Smooth muscle cell (in vitro differentiated cells): ENCODE measurements at regions not wholly inside any gene's neighbourhood (a gene's known extent, or its start where the extent isn't known, plus 50 kb on each side); places are given as distances from the start of the nearest gene placed in this dataset.

ENCODE experiments used
- DNase-seq: peaks from one replicate; lab custom pipeline; 2025; ENCODE audit not compliant: unreplicated experiment; lab: John Stamatoyannopoulos, UW
- H2AFZ ChIP-seq: fragments of 200-600 bp; sonication (generic); 2 replicates; pipeline ENCODE4 v1.6.0; 2016; ENCODE audit warnings: antibody characterized with exemption, low read depth, mild to moderate bottlenecking
- H3F3A ChIP-seq: fragments of 200-600 bp; sonication (generic); 2 replicates; pipeline ENCODE4 v1.6.0; 2017; ENCODE audit warnings: antibody characterized with exemption, low read depth
- H3K27ac ChIP-seq: fragments of 200-600 bp; sonication (generic); 2 replicates; pipeline ENCODE4 v1.5.1; 2016; ENCODE audit warnings: low read depth, mild to moderate bottlenecking
- H3K27me3 ChIP-seq: fragments of 200-600 bp; sonication (generic); 2 replicates; pipeline ENCODE4 v1.6.1; 2016; ENCODE audit warnings: low read depth, mild to moderate bottlenecking
- H3K36me3 ChIP-seq: fragments of 200-600 bp; sonication (generic); 2 replicates; pipeline ENCODE4 v1.5.1; 2016; ENCODE audit warnings: low read depth
- H3K4me1 ChIP-seq: fragments of 200-600 bp; sonication (generic); 2 replicates; pipeline ENCODE4 v1.5.1; 2016; ENCODE audit warnings: low read depth
- H3K4me2 ChIP-seq: fragments of 200-600 bp; sonication (generic); 2 replicates; pipeline ENCODE4 v1.6.0; 2016; ENCODE audit warnings: mild to moderate bottlenecking
- H3K4me3 ChIP-seq: fragments of 200-600 bp; sonication (generic); 2 replicates; pipeline ENCODE4 v1.5.1; 2016; ENCODE audit warnings: mild to moderate bottlenecking
- H3K79me2 ChIP-seq: fragments of 200-600 bp; sonication (generic); 2 replicates; pipeline ENCODE4 v1.6.0; 2016; ENCODE audit warnings: low read depth, mild to moderate bottlenecking
- H3K9ac ChIP-seq: fragments of 200-600 bp; sonication (generic); 2 replicates; pipeline ENCODE4 v1.6.0; 2016; ENCODE audit warnings: low read depth
- H3K9me3 ChIP-seq: fragments of 200-600 bp; sonication (generic); replicated peaks from 2 replicates; pipeline ENCODE4 v1.5.1; 2016; ENCODE audit warnings: low read depth
- H4K20me1 ChIP-seq: fragments of 200-600 bp; sonication (generic); 2 replicates; pipeline ENCODE4 v1.6.0; 2016; ENCODE audit warnings: low read depth
- CTCF ChIP-seq: fragments of 200-600 bp; sonication (generic); IDR thresholded peaks from 2 replicates; pipeline ENCODE4 v1.5.1; 2017; ENCODE audit warnings: borderline replicate concordance, mild to moderate bottlenecking, antibody characterized with exemption; ENCODE audit not compliant: insufficient read depth, poor library complexity, severe bottlenecking
- WGBS: methylation state at CpG from one replicate; pipeline ENCODE4 v1.1.7; 2016; ENCODE audit warnings: low lambda C conversion rate; 5-methylcytosine and 5-hydroxymethylcytosine counted together

GRCh38 chr15:53445531-53445930, 313.9 kb downstream of the WDR72 start:
- 91% methylated on average over 7 of the region's 7 CpGs for WGBS
- no peaks in the 10 kb centered on the region for H3F3A ChIP-seq
- peaks cover 8% of the 10 kb centered on the region for H3K4me1 ChIP-seq
- H3K4me2 ChIP-seq: no peak overlapping the region
- H4K20me1 ChIP-seq: no peaks in the 10 kb centered on the region
- H3K27me3 ChIP-seq: no peaks in the 10 kb centered on the region
- TF ChIP-seq CTCF: no peak
- H2AFZ ChIP-seq: no peak overlapping the region
- no peaks in the 10 kb centered on the region for H3K36me3 ChIP-seq
- H3K4me3 ChIP-seq: no peak overlapping the region
- no peak overlapping the region for H3K27ac ChIP-seq
- H3K9me3 ChIP-seq: no peaks in the 10 kb centered on the region
- no peak for DNase-seq
- H3K79me2 ChIP-seq: no peaks in the 10 kb centered on the region
- no peak overlapping the region for H3K9ac ChIP-seq

DNA sequence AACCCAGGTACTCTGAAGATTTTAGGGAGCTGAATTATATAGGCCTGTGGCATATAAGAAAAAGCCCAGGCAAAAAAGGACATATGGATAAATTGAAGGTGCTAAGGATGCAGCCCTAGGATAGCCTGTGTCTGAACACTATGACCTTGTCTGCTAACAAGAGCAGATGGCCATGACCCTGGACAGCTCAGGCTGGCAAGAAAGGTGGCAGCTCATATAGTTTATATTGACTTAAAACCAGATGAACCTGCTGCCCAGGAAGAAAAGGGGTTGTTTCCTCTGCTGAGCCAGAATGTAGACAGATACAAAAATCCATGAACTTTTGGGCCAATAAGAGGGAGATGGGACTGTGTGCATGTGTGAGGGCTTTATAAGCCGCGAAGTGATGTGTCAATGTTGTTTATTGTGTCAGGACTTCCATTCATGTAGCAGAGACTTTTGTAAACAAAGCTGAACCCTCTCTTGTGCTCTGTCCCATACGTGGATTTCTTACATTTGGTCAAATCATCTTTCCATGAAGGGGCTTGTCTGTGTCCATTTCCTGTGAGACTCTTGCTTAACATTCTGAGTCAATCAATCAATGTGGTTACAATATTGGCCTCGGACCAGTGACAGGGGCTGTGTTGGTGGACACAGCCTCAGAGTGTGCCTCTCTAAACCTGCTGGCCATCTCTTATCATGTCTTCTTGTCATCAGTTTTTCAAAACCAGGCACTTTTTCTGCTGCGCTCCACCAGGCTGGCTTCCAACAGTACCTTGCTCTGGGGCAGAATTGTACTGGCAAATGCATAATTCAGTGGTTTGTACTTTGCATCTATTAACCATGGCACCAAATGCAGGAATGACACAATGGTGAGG, 321.2 kb downstream of the WDR72 start:
- Histone ChIP-seq H3K27ac (no peak overlapping the region), H4K20me1 (no peaks in the 10 kb centered on the region), H3K4me2 (no peak overlapping the region), H3K9ac (no peak overlapping the region), H3K4me3 (no peak overlapping the region), H3K9me3 (no peaks in the 10 kb centered on the region), H3K27me3 (no peaks in the 10 kb centered on the region), H3K4me1 (no peaks in the 10 kb centered on the region), H3K79me2 (no peaks in the 10 kb centered on the region), H3F3A (no peaks in the 10 kb centered on the region), H3K36me3 (no peaks in the 10 kb centered on the region), H2AFZ (no peak overlapping the region)
- TF ChIP-seq CTCF: no peak
- 86% methylated on average over 5 of the region's 5 CpGs for WGBS
- DNase-seq: no peak

GRCh38 chr15:53437366-53437765, 322.1 kb downstream of the WDR72 start:
- Histone ChIP-seq H3F3A (no peaks in the 10 kb centered on the region), H3K79me2 (no peaks in the 10 kb centered on the region), H3K27ac (no peak overlapping the region), H3K9ac (no peak overlapping the region), H3K4me1 (no peaks in the 10 kb centered on the region), H3K36me3 (no peaks in the 10 kb centered on the region), H2AFZ (no peak overlapping the region), H4K20me1 (no peaks in the 10 kb centered on the region), H3K9me3 (no peaks in the 10 kb centered on the region), H3K4me3 (no peak overlapping the region), H3K4me2 (no peak overlapping the region), H3K27me3 (no peaks in the 10 kb centered on the region)
- WGBS: 66% methylated on average over 2 of the region's 2 CpGs
- no peak for DNase-seq
- no peak for TF ChIP-seq CTCF
